ENCODE measurements at regions not wholly inside any gene's neighbourhood (a gene's known extent, or its start where the extent isn't known, plus 50 kb on each side); places are given as distances from the start of the nearest gene placed in this dataset.

GRCh38 chr7:36029311-36029710 is 123.7 kb upstream of the EEPD1 start:
- no peak overlapping the region for H3K4me2 ChIP-seq (ENCODE audit: low read length)
- H3K27ac ChIP-seq (ENCODE audit: low read depth, low read length) = no peak overlapping the region
- TF ChIP-seq EZH2phosphoT487 (IDR thresholded peaks at IDR 0.05; ENCODE audit: borderline replicate concordance, low read length) = no peak
- TF ChIP-seq CTCF (IDR thresholded peaks at IDR 0.05; ENCODE audit: low read depth, low read length, poor library complexity, severe bottlenecking) = no peak
- no peaks in the 10 kb centered on the region for H3K79me2 ChIP-seq (ENCODE audit: control insufficient read depth, low read length)
- H3K9me3 ChIP-seq (ENCODE audit: control insufficient read depth, insufficient read depth, low read length) = no peaks in the 10 kb centered on the region
- no peaks in the 10 kb centered on the region for H3K9me2 ChIP-seq (replicated peaks; ENCODE audit: control insufficient read depth, low read length)
- H3K4me1 ChIP-seq (ENCODE audit: control insufficient read depth, low read length) = peaks cover 22% of the 10 kb centered on the region
- no peak overlapping the region for H3K4me3 ChIP-seq (ENCODE audit: low read length)
- no peaks in the 10 kb centered on the region for H3K27me3 ChIP-seq (ENCODE audit: control insufficient read depth, low read length)
- no peaks in the 10 kb centered on the region for H4K20me1 ChIP-seq (ENCODE audit: control insufficient read depth, insufficient read depth, low read depth, low read length)
- no peaks in the 10 kb centered on the region for H3F3A ChIP-seq (ENCODE audit: control insufficient read depth, insufficient read depth)
- H3K36me3 ChIP-seq (ENCODE audit: control insufficient read depth, low read length) = no peaks in the 10 kb centered on the region

- no peaks in the 10 kb centered on the region for H3K79me2 ChIP-seq (ENCODE audit: control insufficient read depth, low read length)
- no peaks in the 10 kb centered on the region for H3K27me3 ChIP-seq (ENCODE audit: control insufficient read depth, low read length)
- H3K9me2 ChIP-seq (replicated peaks; ENCODE audit: control insufficient read depth, low read length) = no peaks in the 10 kb centered on the region
- no peaks in the 10 kb centered on the region for H4K20me1 ChIP-seq (ENCODE audit: control insufficient read depth, insufficient read depth, low read depth, low read length)
- H3F3A ChIP-seq (ENCODE audit: control insufficient read depth, insufficient read depth) = no peaks in the 10 kb centered on the region
- no peaks in the 10 kb centered on the region for H3K9me3 ChIP-seq (ENCODE audit: control insufficient read depth, insufficient read depth, low read length)
- no peak overlapping the region for H3K4me3 ChIP-seq (ENCODE audit: low read length)
- TF ChIP-seq CTCF (IDR thresholded peaks at IDR 0.05; ENCODE audit: low read depth, low read length, poor library complexity, severe bottlenecking) (no peak), EZH2phosphoT487 (IDR thresholded peaks at IDR 0.05; ENCODE audit: borderline replicate concordance, low read length) (no peak)
- no peak overlapping the region for H3K4me2 ChIP-seq (ENCODE audit: low read length)
- peaks cover 22% of the 10 kb centered on the region for H3K4me1 ChIP-seq (ENCODE audit: control insufficient read depth, low read length)
- no peak overlapping the region for H3K27ac ChIP-seq (ENCODE audit: low read depth, low read length)
- no peaks in the 10 kb centered on the region for H3K36me3 ChIP-seq (ENCODE audit: control insufficient read depth, low read length)
Measured at GRCh38 chr7:36029853-36030515, 123.1 kb upstream of the EEPD1 start.

GRCh38 chr7:36032361-36032818 is 120.7 kb upstream of the EEPD1 start:
- peak overlapping the region; percentile 5 for H3K4me3 ChIP-seq (ENCODE audit: low read length)
- peaks cover 4% of the 10 kb centered on the region; the same call in 1 of the 2 replicates for H3K27me3 ChIP-seq (ENCODE audit: control insufficient read depth, low read length)
- H3K36me3 ChIP-seq (ENCODE audit: control insufficient read depth, low read length) = no peaks in the 10 kb centered on the region
- no peak for TF ChIP-seq CTCF (IDR thresholded peaks at IDR 0.05; ENCODE audit: low read depth, low read length, poor library complexity, severe bottlenecking)
- no peak for TF ChIP-seq EZH2phosphoT487 (IDR thresholded peaks at IDR 0.05; ENCODE audit: borderline replicate concordance, low read length)
- no peak overlapping the region for H3K27ac ChIP-seq (ENCODE audit: low read depth, low read length)
- no peaks in the 10 kb centered on the region for H3K9me3 ChIP-seq (ENCODE audit: control insufficient read depth, insufficient read depth, low read length)
- H3K79me2 ChIP-seq (ENCODE audit: control insufficient read depth, low read length) = no peaks in the 10 kb centered on the region
- H3F3A ChIP-seq (ENCODE audit: control insufficient read depth, insufficient read depth) = no peaks in the 10 kb centered on the region
- H3K9me2 ChIP-seq (replicated peaks; ENCODE audit: control insufficient read depth, low read length) = no peaks in the 10 kb centered on the region
- H3K4me1 ChIP-seq (ENCODE audit: control insufficient read depth, low read length) = peaks cover 18% of the 10 kb centered on the region
- no peaks in the 10 kb centered on the region for H4K20me1 ChIP-seq (ENCODE audit: control insufficient read depth, insufficient read depth, low read depth, low read length)
- peak overlapping the region; percentile 17 for H3K4me2 ChIP-seq (ENCODE audit: low read length)

Data from DOHH2 (cell line).